Activated CD4-positive, alpha-beta T cell treated with anti-CD3 and anti-CD28 coated beads, Interleukin-2, Interleukin-4, amounts not matched to agents 100 ng/mL and 50 ng/mL, durations not matched to agents 16 hours and 8 hours (primary cell): ENCODE measurements at regions not wholly inside any gene's neighbourhood (a gene's known extent, or its start where the extent isn't known, plus 50 kb on each side); places are given as distances from the start of the nearest gene placed in this dataset.
"Not testable (repeated sequence)": the region's sequence is repeated elsewhere in the genome, so short reads cannot be mapped to it uniquely, and the experiment has no call there.

Experiments
- DNase-seq: peaks from one replicate; pipeline ENCODE4 v3.0.0-alpha.2; 2020; ENCODE audit warnings: low spot score

DNA sequence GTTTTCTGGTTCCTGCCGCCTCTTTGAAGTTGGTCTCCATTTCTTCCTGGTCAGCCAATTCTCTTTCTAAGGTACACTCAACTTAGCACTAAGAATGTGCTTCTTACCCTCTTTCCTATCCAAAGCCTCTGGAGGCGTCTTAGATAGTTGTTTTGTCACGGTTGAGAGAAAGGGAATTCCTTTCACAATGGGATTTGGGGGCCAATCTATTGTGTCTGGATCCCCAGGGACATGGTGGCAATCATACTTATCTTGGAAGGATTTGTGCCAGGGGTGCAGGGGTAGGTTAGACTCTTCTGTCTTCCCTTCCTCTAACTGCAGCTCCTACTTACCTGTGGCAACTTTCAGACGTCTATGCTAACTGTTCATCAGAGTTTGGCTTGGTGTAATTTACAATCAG is 287.1 kb downstream of the SOX2 start:
- DNase-seq = no peak

DNA sequence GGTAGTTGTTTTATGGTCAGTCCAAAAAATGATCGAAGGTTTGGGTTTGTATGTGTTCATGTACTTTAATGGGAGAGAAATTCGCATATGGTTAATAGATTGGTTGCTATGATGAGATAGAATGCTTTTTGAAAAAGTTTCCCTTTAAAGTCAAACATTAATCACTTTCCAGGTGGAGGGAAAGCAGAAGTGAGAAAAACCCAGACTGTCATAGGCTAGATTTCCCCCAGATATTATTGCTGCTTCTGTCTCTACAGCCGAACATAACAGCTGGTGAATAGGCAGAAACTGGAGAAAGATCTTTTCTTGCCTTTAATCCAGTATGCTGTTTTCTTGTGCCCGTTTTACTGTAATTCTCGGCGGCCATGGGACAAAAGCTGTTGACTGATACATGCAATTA is 287.6 kb downstream of the SOX2 start:
- DNase-seq = no peak

GRCh38 chr3:182000447-182000846 is 288.7 kb downstream of the SOX2 start:
- DNase-seq = no peak

DNA sequence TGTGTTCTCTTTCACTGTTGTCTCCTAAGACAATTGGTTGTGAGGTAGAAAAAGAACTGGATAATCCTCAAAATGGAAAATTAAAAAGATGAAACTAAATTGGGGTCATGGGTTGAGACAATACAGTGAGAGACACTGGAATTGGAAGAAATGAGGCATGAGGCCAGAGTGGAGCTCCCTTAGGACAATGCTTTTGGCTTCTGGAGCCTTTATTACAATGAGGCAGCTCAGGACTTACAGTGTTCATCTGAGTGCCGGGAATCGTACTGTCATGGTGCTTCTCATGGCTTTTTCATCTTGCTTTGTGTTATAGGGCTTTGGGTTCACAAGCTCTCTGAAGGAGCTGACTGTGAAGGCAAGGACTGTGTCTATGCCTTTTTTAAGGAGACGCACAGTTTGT is 293.5 kb downstream of the SOX2 start:
- DNase-seq = no peak

- no peak for DNase-seq
Measured at GRCh38 chr3:182005701-182006100, 294.0 kb downstream of the SOX2 start.

GRCh38 chr3:182006431-182006830 is 294.7 kb downstream of the SOX2 start:
- DNase-seq = no peak

DNA sequence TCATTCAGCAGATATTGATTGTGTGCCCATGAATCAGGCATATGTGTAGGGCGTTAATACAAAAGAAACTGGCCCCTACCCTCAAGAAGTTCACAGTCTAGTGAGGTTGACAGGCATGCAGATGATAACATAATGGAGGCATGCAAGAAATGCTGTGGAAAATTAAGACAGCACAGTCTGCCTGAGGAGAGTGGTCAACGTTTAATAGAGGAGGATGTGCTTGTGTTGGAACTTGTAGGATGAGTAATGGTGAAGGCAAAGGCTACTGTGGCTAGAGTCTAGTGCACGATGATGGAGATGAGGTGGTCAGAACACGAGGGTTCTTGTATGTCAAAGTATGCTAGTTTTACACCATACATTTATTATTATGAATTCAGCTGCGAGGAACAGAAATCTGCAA is 295.7 kb downstream of the SOX2 start:
- no peak for DNase-seq

- DNase-seq = no peak
Measured at GRCh38 chr3:182018361-182018760, 306.6 kb downstream of the SOX2 start.

DNA sequence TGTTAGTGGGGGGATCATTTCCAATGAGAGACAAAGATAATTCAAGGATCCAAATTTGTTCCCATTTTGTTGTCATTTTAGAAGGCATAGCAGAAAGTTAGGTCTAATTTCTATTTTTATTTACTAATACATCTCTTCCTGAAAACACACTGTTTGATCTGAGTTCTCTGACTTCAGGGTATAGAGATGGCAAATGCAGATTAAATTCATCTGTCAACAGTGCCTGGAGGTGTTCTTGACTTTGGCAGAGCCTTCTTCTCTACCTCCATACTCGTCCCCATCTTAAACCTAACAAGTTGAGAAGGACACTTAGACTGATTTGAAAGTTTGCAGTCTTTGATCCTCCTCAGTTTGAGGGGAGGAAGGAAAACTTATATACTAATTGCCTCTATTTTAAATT is 308.2 kb downstream of the SOX2 start:
- no peak for DNase-seq

- no peak for DNase-seq
Measured at GRCh38 chr3:182023843-182024242, 312.1 kb downstream of the SOX2 start.

DNA sequence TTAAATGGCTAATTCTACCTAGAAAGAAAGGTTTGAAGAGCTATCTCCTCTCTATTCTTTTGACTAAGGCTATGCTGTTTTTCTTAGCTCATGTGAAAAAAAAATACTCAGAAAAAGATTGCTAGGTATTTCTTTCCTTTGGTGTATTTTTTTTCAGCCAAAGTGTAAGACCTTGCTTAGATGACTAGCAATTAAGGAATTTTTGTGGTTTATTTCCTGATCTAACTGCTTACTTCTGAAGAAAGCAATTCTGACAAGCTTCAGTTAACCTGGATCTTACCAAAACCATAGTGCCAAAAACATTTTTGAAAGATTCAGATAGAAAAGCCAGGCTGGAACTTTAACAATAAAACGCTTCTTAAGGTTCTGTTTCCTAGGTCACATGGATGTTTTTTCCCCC is 315.6 kb downstream of the SOX2 start:
- DNase-seq = no peak

DNA sequence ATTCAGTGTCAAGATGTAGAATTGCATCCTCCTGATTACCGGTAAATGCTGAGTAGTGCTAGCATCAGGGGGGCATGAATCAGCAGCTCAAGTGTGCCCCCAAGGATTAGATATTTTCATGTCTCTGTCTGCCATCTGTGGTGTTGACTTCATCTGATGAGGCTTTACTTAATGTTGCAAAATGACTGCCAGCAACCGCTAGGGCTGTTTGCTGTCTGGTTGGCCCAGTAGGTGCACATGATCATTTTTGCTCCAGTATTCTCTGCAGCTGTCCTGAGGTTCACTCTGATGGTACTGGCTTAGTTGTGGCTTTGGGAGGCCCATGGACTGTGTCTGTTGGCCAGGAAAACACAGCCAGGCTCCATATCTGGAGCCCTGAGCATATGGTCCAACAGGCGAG is 316.4 kb downstream of the SOX2 start:
- no peak for DNase-seq

GRCh38 chr3:182034231-182034630 is 322.5 kb downstream of the SOX2 start:
- not testable (repeated sequence) for DNase-seq

- no peak for DNase-seq
Measured at GRCh38 chr3:182035324-182035723, 323.6 kb downstream of the SOX2 start.

DNA sequence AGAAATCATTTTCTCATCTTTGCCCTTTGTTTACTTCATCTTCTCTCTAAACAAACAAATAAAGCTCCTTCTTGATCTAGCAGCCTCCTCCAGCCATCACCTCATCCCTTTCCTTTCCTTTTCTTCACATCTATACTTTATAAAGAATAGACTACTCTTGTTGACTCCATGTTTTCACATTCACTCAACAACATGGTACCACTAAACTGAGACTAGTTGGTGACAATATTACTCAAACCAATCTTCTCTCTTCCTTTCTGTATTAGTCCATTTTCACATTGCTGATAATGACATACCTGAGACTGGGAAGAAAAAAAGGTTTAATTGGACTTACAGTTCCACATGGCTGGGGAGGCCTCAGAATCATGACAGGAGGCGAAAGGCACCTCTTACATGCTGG is 324.7 kb downstream of the SOX2 start:
- DNase-seq = no peak

DNA sequence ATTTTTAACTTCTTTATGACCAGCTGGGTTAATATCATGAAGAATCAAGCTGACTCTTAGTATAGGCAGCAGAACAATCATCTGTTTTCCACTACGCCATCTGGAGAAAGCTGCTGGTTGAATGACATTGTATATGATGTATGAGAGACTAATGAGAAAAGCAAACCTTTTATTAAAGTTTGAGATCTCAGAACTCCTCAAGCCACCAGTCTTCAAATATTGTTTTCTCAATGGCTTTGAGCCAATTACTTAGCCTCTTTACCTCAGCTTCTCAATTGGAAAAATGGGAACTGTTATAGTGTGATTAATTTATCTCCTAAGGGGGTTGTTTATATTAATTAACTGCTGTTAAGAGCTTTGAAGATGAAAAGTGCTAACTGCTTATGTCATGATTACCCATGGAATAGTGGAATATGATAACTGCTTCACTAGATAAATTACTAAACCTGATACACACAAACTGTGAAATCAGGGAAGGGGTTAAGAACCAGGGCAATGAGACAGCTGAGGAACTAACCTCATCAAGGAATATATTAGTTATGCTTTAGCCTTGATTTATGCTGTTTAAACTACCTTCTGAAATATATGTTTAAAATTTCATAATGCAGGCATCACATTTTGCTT is 330.1 kb downstream of the SOX2 start:
- no peak for DNase-seq

DNA sequence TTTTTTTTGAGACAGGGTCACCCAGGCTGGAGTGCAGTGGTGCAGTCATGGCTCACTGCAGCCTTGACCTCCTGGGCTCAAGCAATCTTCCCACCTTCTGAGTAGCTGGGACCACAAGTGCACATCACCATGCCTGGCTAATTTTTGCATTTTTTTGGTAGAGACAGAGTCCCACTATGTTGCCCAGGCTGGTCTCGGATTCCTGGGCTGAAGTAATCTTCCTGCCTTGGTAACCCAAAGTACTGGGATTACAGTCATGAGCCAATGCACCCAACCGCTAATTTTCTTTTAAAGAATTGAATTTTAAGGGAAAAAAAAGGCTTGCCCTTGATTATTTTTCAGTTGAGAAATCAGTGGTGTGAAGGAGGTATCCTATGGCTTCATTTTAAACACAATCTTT is 334.0 kb downstream of the SOX2 start:
- DNase-seq = no peak

- no peak for DNase-seq
Measured at GRCh38 chr3:182046166-182046764, 334.5 kb downstream of the SOX2 start.

DNA sequence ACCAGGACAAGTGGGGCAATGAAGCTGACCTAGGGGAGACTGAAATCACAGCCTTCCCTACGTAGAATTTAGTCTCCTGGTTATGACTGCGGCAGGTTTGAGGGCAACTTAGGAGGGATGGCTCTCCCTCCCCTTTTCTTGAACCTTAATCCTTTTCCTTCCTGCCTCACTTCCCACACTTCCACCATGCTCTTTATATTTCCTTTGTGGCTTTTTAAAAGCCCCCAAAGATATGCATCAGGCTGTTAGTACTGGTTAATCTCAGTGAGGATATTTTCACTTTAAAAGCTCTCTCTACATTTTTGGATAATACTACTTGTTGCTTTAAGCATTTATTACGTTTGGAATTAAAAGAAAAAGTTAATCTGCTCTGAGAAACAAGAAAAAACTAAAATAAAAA is 339.2 kb downstream of the SOX2 start:
- no peak for DNase-seq

DNA sequence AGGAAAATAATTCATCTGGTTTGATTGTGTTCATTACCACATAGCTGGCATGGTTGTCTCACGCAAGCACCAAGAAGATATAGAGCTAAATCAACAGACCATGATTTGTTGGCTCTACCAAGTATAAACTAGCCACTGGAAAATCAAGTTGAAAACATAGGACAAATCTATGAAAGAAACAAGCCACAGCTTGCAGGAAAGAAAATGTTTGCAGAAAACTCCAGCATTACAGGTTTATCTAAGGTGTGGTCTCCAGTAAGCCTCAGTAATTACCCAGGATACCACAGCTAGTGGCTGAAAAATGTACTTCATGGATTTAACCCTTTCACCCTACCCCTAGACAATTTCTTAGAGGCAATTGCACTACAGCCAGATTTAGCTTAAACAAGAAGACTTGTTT is 340.6 kb downstream of the SOX2 start:
- DNase-seq = no peak

DNA sequence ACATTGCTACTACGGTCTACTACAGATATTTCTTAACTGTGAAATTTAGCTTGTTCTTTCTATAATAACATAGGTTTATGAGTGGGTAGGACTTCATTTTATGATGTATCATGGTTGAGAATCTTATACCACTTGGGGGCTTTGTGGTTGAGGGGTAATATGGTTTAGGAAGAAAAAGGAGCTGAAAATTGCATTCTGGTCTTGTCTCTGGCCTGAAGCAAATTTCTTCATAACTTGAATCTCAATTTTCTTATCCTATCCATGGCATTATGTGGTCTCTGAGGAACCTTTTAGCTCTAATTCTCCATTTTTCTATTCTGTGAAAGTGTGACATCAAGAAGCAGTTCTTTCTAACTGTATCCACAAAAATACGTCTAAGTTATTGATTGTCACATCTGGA is 341.0 kb downstream of the SOX2 start:
- no peak for DNase-seq

GRCh38 chr3:182058488-182058887 is 346.8 kb downstream of the SOX2 start:
- no peak for DNase-seq

DNA sequence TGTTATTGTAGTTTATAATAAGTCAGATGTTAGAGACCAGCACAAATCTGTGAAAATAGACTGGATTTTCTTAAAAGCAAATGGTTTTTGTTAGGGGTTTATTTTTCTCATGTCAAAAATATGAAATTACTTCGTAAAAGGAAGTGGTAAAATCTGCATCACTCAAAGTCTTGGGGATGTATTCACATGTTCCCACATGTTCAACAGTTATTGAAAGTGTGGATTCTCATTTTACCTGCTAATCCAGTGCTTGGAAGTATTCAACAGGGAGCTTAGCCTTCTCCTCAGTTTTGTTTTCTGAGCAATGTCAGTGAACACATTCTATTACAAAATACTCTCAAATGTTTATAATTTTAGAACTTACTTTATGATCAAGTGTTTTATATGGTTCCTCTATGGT is 352.0 kb downstream of the SOX2 start:
- no peak for DNase-seq

DNA sequence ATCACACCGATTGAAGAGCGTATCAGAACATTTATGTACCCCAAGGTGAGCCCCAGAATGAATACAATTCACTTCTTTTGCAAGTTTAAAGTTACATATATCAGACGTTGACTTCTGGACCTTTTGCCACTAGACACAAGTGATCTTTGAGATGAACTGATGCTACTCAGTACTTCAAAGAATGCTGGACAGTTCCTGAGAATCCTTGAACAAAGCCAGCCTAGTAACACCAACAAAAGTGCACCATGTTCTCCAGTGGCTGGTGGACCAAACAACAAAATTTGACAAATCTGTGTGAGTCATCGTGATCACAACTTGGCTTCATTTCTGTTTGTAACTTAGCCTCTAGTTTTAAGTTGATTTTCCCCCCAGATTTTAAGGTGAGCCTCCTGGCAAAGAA is 355.7 kb downstream of the SOX2 start:
- no peak for DNase-seq
